H1 (cell line): ENCODE measurements at regions not wholly inside any gene's neighbourhood (a gene's known extent, or its start where the extent isn't known, plus 50 kb on each side); places are given as distances from the start of the nearest gene placed in this dataset.

Experiments used
- CTCF ChIA-PET: fragments of 300-600 bp; sonication (Branson Sonifier 250); formaldehyde crosslinking; loops from one replicate; lab custom pipeline; 2021; ENCODE audit not compliant: partially characterized antibody; lab: Charles Lee
- POLR2A ChIA-PET: fragments of 300-600 bp; sonication (Branson Sonifier 250); formaldehyde crosslinking; loops from one replicate; lab custom pipeline; 2021; ENCODE audit warnings: inconsistent platforms; ENCODE audit not compliant: partially characterized antibody; lab: Charles Lee
- DNase-seq, 2 experiments: peaks; one replicate each; pipeline versions ENCODE4 v3.0.0 to v3.0.0-alpha.2; 2010 to 2022; ENCODE audit warnings: low spot score in 2 of 2, low read depth in 1 of 2, mixed read lengths in 1 of 2
- FAIRE-seq: peaks from 2 replicates; lab custom pipeline; 2011; peaks lifted over from hg19 to GRCh38; lab: Jason Lieb, UNC
- H2AFZ ChIP-seq: 2 replicates; pipeline ENCODE4 v1.8.1; 2012; ENCODE audit warnings: low read length, inconsistent platforms
- H2AK5ac ChIP-seq: 2 replicates; pipeline ENCODE4 v1.6.1; 2013; ENCODE audit warnings: low read depth, low read length
- H2BK120ac ChIP-seq: replicated peaks from 2 replicates; pipeline ENCODE3; 2013; ENCODE audit warnings: low read depth, low read length, inconsistent platforms
- H2BK12ac ChIP-seq: 2 replicates; pipeline ENCODE4 v1.6.1; 2013; ENCODE audit warnings: low read depth, low read length
- H2BK15ac ChIP-seq: 2 replicates; pipeline ENCODE4 v1.6.1; 2013; ENCODE audit warnings: low read length
- H2BK20ac ChIP-seq: 2 replicates; pipeline ENCODE4 v1.6.1; 2013; ENCODE audit warnings: low read length
- H2BK5ac ChIP-seq: 2 replicates; pipeline ENCODE4 v1.6.1; 2013; ENCODE audit warnings: low read depth, low read length
- H3K14ac ChIP-seq: 2 replicates; pipeline ENCODE4 v1.6.1; 2013; ENCODE audit warnings: inconsistent platforms; ENCODE audit not compliant: insufficient read length
- H3K18ac ChIP-seq: 2 replicates; pipeline ENCODE4 v1.6.1; 2013; ENCODE audit warnings: low read length; ENCODE audit errors: extremely low read depth
- H3K23ac ChIP-seq: 2 replicates; pipeline ENCODE4 v1.6.1; 2013; ENCODE audit warnings: inconsistent platforms; ENCODE audit not compliant: insufficient read length
- H3K23me2 ChIP-seq: 2 replicates; pipeline ENCODE4 v1.6.1; 2013; ENCODE audit warnings: low read depth, low read length
- H3K27ac ChIP-seq: 2 replicates; pipeline ENCODE4 v1.6.1; 2011; ENCODE audit warnings: low read depth, low read length, inconsistent platforms
- H3K27me3 ChIP-seq, 4 experiments: replicated peaks in 1 of 4; 1 replicate in 1 of 4; 2 replicates in 3 of 4; pipeline versions ENCODE4 v1.6.1 to v1.8.1; 2011 to 2013; ENCODE audit warnings: low read length in 3 of 4, mild to moderate bottlenecking in 3 of 4, inconsistent platforms in 2 of 4, mixed read lengths in 2 of 4, moderate library complexity in 1 of 4; ENCODE audit not compliant: control insufficient read depth in 3 of 4, insufficient read depth in 3 of 4; ENCODE audit errors: extremely low read depth in 1 of 4
- H3K36me3 ChIP-seq, 4 experiments: 2 replicates each; pipeline versions ENCODE4 v1.6.1 to v1.8.1; 2011 to 2013; ENCODE audit warnings: mild to moderate bottlenecking in 4 of 4, low read length in 3 of 4, moderate library complexity in 2 of 4, control low read depth in 1 of 4, inconsistent platforms in 1 of 4; ENCODE audit not compliant: insufficient read depth in 4 of 4, control insufficient read depth in 2 of 4
- H3K4ac ChIP-seq: replicated peaks from 2 replicates; pipeline ENCODE3; 2013; ENCODE audit warnings: low read length, low read depth, mixed read lengths, inconsistent platforms; ENCODE audit not compliant: insufficient read length
- H3K4me1 ChIP-seq, 4 experiments: replicated peaks in 1 of 4; 1 replicate in 1 of 4; 2 replicates in 3 of 4; pipeline versions ENCODE4 v1.6.1 to v1.8.1; 2011 to 2013; ENCODE audit warnings: low read length in 3 of 4, inconsistent platforms in 2 of 4, mixed read lengths in 1 of 4; ENCODE audit not compliant: insufficient read depth in 4 of 4, control insufficient read depth in 3 of 4
- H3K4me2 ChIP-seq, 2 experiments: 2 replicates each; pipeline versions ENCODE4 v1.6.1 to v1.8.1; 2011 to 2013; ENCODE audit warnings: low read depth in 2 of 2, low read length in 2 of 2, control low read depth in 1 of 2, inconsistent platforms in 1 of 2, mild to moderate bottlenecking in 1 of 2; ENCODE audit not compliant: insufficient read depth in 1 of 2
- H3K4me3 ChIP-seq, 4 experiments: fragments of 200-600, 300-600 bp in 1 of 4; sonication (generic), shearing (Covaris generic), sonication (Bioruptor Twin) in 1 of 4; 2 replicates each; pipeline versions ENCODE4 v1.5.1 to v1.8.1; 2011 to 2016; ENCODE audit warnings: low read length in 4 of 4, low read depth in 3 of 4, control low read depth in 2 of 4, inconsistent platforms in 2 of 4, mild to moderate bottlenecking in 2 of 4, mixed read lengths in 1 of 4, moderate library complexity in 1 of 4; ENCODE audit not compliant: insufficient read depth in 2 of 4; ENCODE audit errors: extremely low read depth in 1 of 4
- H3K56ac ChIP-seq: replicated peaks from 2 replicates; pipeline ENCODE3; 2013; ENCODE audit warnings: low read depth, mild to moderate bottlenecking, mixed read lengths, low read length, inconsistent platforms; ENCODE audit not compliant: insufficient read length
- H3K79me1 ChIP-seq: 2 replicates; pipeline ENCODE4 v1.6.1; 2013; ENCODE audit warnings: low read depth, low read length, control low read depth
- H3K79me2 ChIP-seq, 2 experiments: 2 replicates each; pipeline versions ENCODE4 v1.6.1 to v1.8.1; 2012 to 2013; ENCODE audit warnings: low read length in 2 of 2, mild to moderate bottlenecking in 2 of 2, inconsistent platforms in 1 of 2; ENCODE audit not compliant: insufficient read depth in 2 of 2, control insufficient read depth in 1 of 2
- H3K9ac ChIP-seq, 4 experiments: replicated peaks in 1 of 4; 1 replicate in 1 of 4; 2 replicates in 3 of 4; pipeline versions ENCODE4 v1.6.1 to v1.8.1; 2011 to 2013; ENCODE audit warnings: low read depth in 3 of 4, low read length in 3 of 4, control low read depth in 2 of 4, mild to moderate bottlenecking in 2 of 4, moderate library complexity in 2 of 4, inconsistent platforms in 1 of 4; ENCODE audit errors: extremely low read depth in 1 of 4
- H3K9me3 ChIP-seq, 2 experiments: 2 replicates each; pipeline versions ENCODE4 v1.6.1 to v1.8.1; 2012 to 2013; ENCODE audit warnings: mild to moderate bottlenecking in 2 of 2, moderate library complexity in 2 of 2, control low read depth in 1 of 2, inconsistent platforms in 1 of 2, low read depth in 1 of 2, low read length in 1 of 2, mixed read lengths in 1 of 2; ENCODE audit not compliant: insufficient read depth in 2 of 2
- H4K20me1 ChIP-seq, 2 experiments: replicated peaks in 1 of 2; 2 replicates each; pipeline versions ENCODE3 to v1.8.1; 2011 to 2013; ENCODE audit warnings: inconsistent platforms in 2 of 2, low read length in 2 of 2, mild to moderate bottlenecking in 1 of 2; ENCODE audit not compliant: insufficient read depth in 2 of 2, control insufficient read depth in 1 of 2
- H4K5ac ChIP-seq: 2 replicates; pipeline ENCODE4 v1.6.1; 2013; ENCODE audit warnings: low read length, low read depth, mixed read lengths, inconsistent platforms; ENCODE audit not compliant: insufficient read length
- H4K8ac ChIP-seq: 2 replicates; pipeline ENCODE4 v1.8.0; 2013; ENCODE audit warnings: mild to moderate bottlenecking, moderate library complexity, low read length, inconsistent platforms; ENCODE audit not compliant: insufficient read depth; ENCODE audit errors: extremely low read depth
- H4K91ac ChIP-seq: replicated peaks from 2 replicates; pipeline ENCODE3; 2013; ENCODE audit warnings: low read length, mixed read lengths, inconsistent platforms; ENCODE audit not compliant: insufficient read length
- BACH1 ChIP-seq: IDR thresholded peaks from 2 replicates; pipeline ENCODE4 v1.6.1; 2012; ENCODE audit warnings: low read length, improper control_type of control experiment
- CBX8 ChIP-seq: fragments of 300-800, 300-1000 bp; sonication (generic); IDR thresholded peaks from 2 replicates; pipeline ENCODE4 v1.7.1; 2016; ENCODE audit warnings: low read depth, low read length, borderline replicate concordance
- CTBP2 ChIP-seq: IDR thresholded peaks from 2 replicates; pipeline ENCODE4 v1.7.0; 2011; ENCODE audit warnings: borderline replicate concordance, mild to moderate bottlenecking, moderate library complexity, mixed read lengths, low read length; ENCODE audit not compliant: insufficient read depth, insufficient read length
- FOSL1 ChIP-seq: IDR thresholded peaks from 2 replicates; pipeline ENCODE4 v1.6.1; 2011; ENCODE audit warnings: mild to moderate bottlenecking, low read depth, low read length, moderate library complexity; ENCODE audit not compliant: insufficient read depth
- GABPA ChIP-seq: IDR thresholded peaks from 2 replicates; pipeline ENCODE4 v1.6.1; 2011; ENCODE audit warnings: mild to moderate bottlenecking, low read length, moderate library complexity, borderline replicate concordance; ENCODE audit not compliant: insufficient read depth
- JUN ChIP-seq: IDR thresholded peaks from 2 replicates; pipeline ENCODE4 v1.6.1; 2011; ENCODE audit warnings: low read depth, mild to moderate bottlenecking, improper control_type of control experiment, low read length
- PHF8 ChIP-seq: fragments of 200-600 bp; sonication (generic); conservative IDR thresholded peaks from 2 replicates; pipeline ENCODE4 v1.7.1; 2012; ENCODE audit warnings: low read depth, mild to moderate bottlenecking, inconsistent platforms, low read length, moderate library complexity
- POU5F1 ChIP-seq: IDR thresholded peaks from 2 replicates; pipeline ENCODE4 v1.6.1; 2011; ENCODE audit warnings: low read depth, mild to moderate bottlenecking, low read length, moderate library complexity
- SP1 ChIP-seq: IDR thresholded peaks from 2 replicates; pipeline ENCODE4 v1.6.1; 2011; ENCODE audit warnings: low read depth, low read length
- SP2 ChIP-seq: IDR thresholded peaks from 2 replicates; pipeline ENCODE4 v1.6.1; 2012; ENCODE audit warnings: mild to moderate bottlenecking, low read length, inconsistent platforms
- SRF ChIP-seq: IDR thresholded peaks from 2 replicates; pipeline ENCODE4 v1.6.1; 2011; ENCODE audit warnings: mild to moderate bottlenecking, low read depth, low read length, moderate library complexity
- WGBS, 2 experiments: shearing (Covaris generic) in 1 of 2; methylation state at CpG; one replicate each; pipeline versions ENCODE4 v1.1.6 to v1.1.7; 2013 to 2015; ENCODE audit warnings: low lambda C conversion rate in 2 of 2, mixed read lengths in 2 of 2, inconsistent platforms in 1 of 2, low coverage in 1 of 2, missing lambda C conversion rate in 1 of 2; ENCODE audit not compliant: insufficient replicate concordance in 2 of 2, insufficient coverage in 1 of 2, insufficient read length in 1 of 2; ENCODE audit errors: extremely low coverage in 1 of 2, missing lambda C conversion rate in 1 of 2; 5-methylcytosine and 5-hydroxymethylcytosine counted together
- TF ChIP-seq, protein P1 (sequence below): IDR thresholded peaks from 2 replicates; pipeline ENCODE4 v1.6.1; 2011; ENCODE audit warnings: low read depth, mild to moderate bottlenecking, low read length; ENCODE audit not compliant: insufficient read depth

- Histone ChIP-seq H3K4ac (no peak overlapping the region), H3K18ac (no peak overlapping the region), H3K9ac (no peak overlapping the region), H4K91ac (no peak overlapping the region), H3K9me3 (peaks cover 0 to 2% of the 10 kb centered on the region in 2 experiments; a peak in 1 of 4 replicates), H3K27me3 (no peaks in the 10 kb centered on the region), H3K4me2 (no peak overlapping the region), H2BK15ac (no peak overlapping the region), H2AFZ (no peak overlapping the region), H3K14ac (no peak overlapping the region), H3K27ac (no peak overlapping the region), H2BK5ac (no peak overlapping the region), H3K23me2 (no peaks in the 10 kb centered on the region), H2BK20ac (no peak overlapping the region), H3K79me1 (no peaks in the 10 kb centered on the region), H3K23ac (no peak overlapping the region), H2BK120ac (no peak overlapping the region), H2BK12ac (no peak overlapping the region), H3K4me1 (no peaks in the 10 kb centered on the region), H3K4me3 (no peak overlapping the region), H3K79me2 (no peaks in the 10 kb centered on the region), H2AK5ac (no peak overlapping the region), H3K36me3 (no peaks in the 10 kb centered on the region), H4K20me1 (no peaks in the 10 kb centered on the region), H3K56ac (no peak overlapping the region), H4K8ac (no peak overlapping the region), H4K5ac (no peak overlapping the region)
- CTCF ChIA-PET: interaction anchor here (1.8 kb wide), 1 partner anchor 155 kb away, joined by 5 read pairs; no protein-coding TSS in a partner anchor
- POLR2A ChIA-PET: no interaction called here
- 83% methylated on average over 11 of the region's 11 CpGs; no CpG with 5 or more reads in 1 of the 2 experiments for WGBS, 2 experiments
- DNase-seq (no peak), FAIRE-seq (no peak)
- TF ChIP-seq PHF8 (no peak), BACH1 (no peak), SP1 (no peak), SP2 (no peak), POU5F1 (no peak), JUN (no peak), GABPA (no peak), CTBP2 (no peak), SRF (no peak), CBX8 (no peak), FOSL1 (no peak)
- TF ChIP-seq, protein P1, sequence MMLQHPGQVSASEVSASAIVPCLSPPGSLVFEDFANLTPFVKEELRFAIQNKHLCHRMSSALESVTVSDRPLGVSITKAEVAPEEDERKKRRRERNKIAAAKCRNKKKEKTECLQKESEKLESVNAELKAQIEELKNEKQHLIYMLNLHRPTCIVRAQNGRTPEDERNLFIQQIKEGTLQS: no peak
Measured at GRCh38 chr11:30758946-30759504, 172.9 kb upstream of the MPPED2 start.
